Type B pancreatic cell (in vitro differentiated cells): ENCODE measurements at regions not wholly inside any gene's neighbourhood (a gene's known extent, or its start where the extent isn't known, plus 50 kb on each side); places are given as distances from the start of the nearest gene placed in this dataset.

Experiments used
- DNase-seq: peaks from one replicate; pipeline ENCODE4 v3.0.0; 2021; ENCODE audit warnings: mixed read lengths; ENCODE audit not compliant: unreplicated experiment; ENCODE audit errors: extremely low spot score
- H3K27ac Mint-ChIP-seq: 2 replicates; pipeline ENCODE4 v1.8.0; 2021; ENCODE audit warnings: mild to moderate bottlenecking, mixed read lengths
- H3K27me3 Mint-ChIP-seq: 2 replicates; pipeline ENCODE4 v1.8.0; 2021; ENCODE audit warnings: mixed read lengths
- H3K36me3 Mint-ChIP-seq: 2 replicates; pipeline ENCODE4 v1.8.0; 2021; ENCODE audit warnings: mixed read lengths
- H3K4me1 Mint-ChIP-seq: one replicate; pipeline ENCODE4 v1.8.0; 2021; ENCODE audit warnings: mixed read lengths; ENCODE audit not compliant: unreplicated experiment
- H3K4me3 Mint-ChIP-seq: 2 replicates; pipeline ENCODE4 v1.8.0; 2021; ENCODE audit warnings: mild to moderate bottlenecking, mixed read lengths
- H3K9me3 Mint-ChIP-seq: 2 replicates; pipeline ENCODE4 v1.8.0; 2021; ENCODE audit warnings: mixed read lengths
- CTCF ChIP-seq: fragments of 200-600 bp; sonication (generic); conservative IDR thresholded peaks from 2 replicates; pipeline ENCODE4 v1.5.0; 2021; ENCODE audit warnings: antibody characterized with exemption, mild to moderate bottlenecking

GRCh38 chr16:85317704-85318103 is 205.4 kb upstream of the CIBAR2 start:
- Mint-ChIP-seq H3K9me3 (no peaks in the 10 kb centered on the region), H3K36me3 (no peaks in the 10 kb centered on the region), H3K27ac (no peak overlapping the region), H3K4me1 (peaks cover 44% of the 10 kb centered on the region), H3K4me3 (no peak overlapping the region), H3K27me3 (no peaks in the 10 kb centered on the region)
- no peak for DNase-seq
- TF ChIP-seq CTCF, result no peak

GRCh38 chr16:85319208-85319983 is 207.1 kb upstream of the CIBAR2 start:
- no peaks in the 10 kb centered on the region for H3K27me3 Mint-ChIP-seq
- H3K4me3 Mint-ChIP-seq, result no peak overlapping the region
- H3K9me3 Mint-ChIP-seq, result no peaks in the 10 kb centered on the region
- DNase-seq, result no peak
- TF ChIP-seq CTCF, result no peak
- H3K4me1 Mint-ChIP-seq, result peaks cover 49% of the 10 kb centered on the region
- H3K27ac Mint-ChIP-seq, result no peak overlapping the region
- H3K36me3 Mint-ChIP-seq, result no peaks in the 10 kb centered on the region

GRCh38 chr16:85319984-85320440 is 207.7 kb upstream of the CIBAR2 start:
- H3K27me3 Mint-ChIP-seq, result no peaks in the 10 kb centered on the region
- no peaks in the 10 kb centered on the region for H3K9me3 Mint-ChIP-seq
- no peak overlapping the region for H3K27ac Mint-ChIP-seq
- H3K4me1 Mint-ChIP-seq, result peaks cover 46% of the 10 kb centered on the region
- no peak overlapping the region for H3K4me3 Mint-ChIP-seq
- DNase-seq, result no peak
- H3K36me3 Mint-ChIP-seq, result no peaks in the 10 kb centered on the region
- TF ChIP-seq CTCF, result no peak

- H3K27me3 Mint-ChIP-seq, result no peaks in the 10 kb centered on the region
- no peak for TF ChIP-seq CTCF
- H3K27ac Mint-ChIP-seq, result peak overlapping the region; percentile 21
- peaks cover 46% of the 10 kb centered on the region for H3K4me1 Mint-ChIP-seq
- H3K36me3 Mint-ChIP-seq, result no peaks in the 10 kb centered on the region
- H3K9me3 Mint-ChIP-seq, result no peaks in the 10 kb centered on the region
- no peak for DNase-seq
- no peak overlapping the region for H3K4me3 Mint-ChIP-seq
These were observed 208.6 kb upstream of the CIBAR2 start for GRCh38 chr16:85320677-85321385.

GRCh38 chr16:85321509-85322271 is 209.4 kb upstream of the CIBAR2 start:
- Mint-ChIP-seq H3K27ac (no peak overlapping the region), H3K4me1 (peaks cover 46% of the 10 kb centered on the region), H3K27me3 (no peaks in the 10 kb centered on the region), H3K4me3 (no peak overlapping the region), H3K9me3 (no peaks in the 10 kb centered on the region), H3K36me3 (no peaks in the 10 kb centered on the region)
- no peak for DNase-seq
- no peak for TF ChIP-seq CTCF
